GM23248 (cell line): ENCODE measurements at regions not wholly inside any gene's neighbourhood (a gene's known extent, or its start where the extent isn't known, plus 50 kb on each side); places are given as distances from the start of the nearest gene placed in this dataset.

ENCODE experiments used
- EZH2 ChIP-seq: fragments of 200-600 bp; sonication (generic); IDR thresholded peaks from 2 replicates; pipeline ENCODE4 v1.6.1; 2018; ENCODE audit warnings: antibody characterized with exemption, mild to moderate bottlenecking; ENCODE audit not compliant: insufficient read depth, poor library complexity, severe bottlenecking
- EZH2phosphoT487 ChIP-seq: fragments of 200-600 bp; sonication (generic); IDR thresholded peaks from 2 replicates; pipeline ENCODE4 v1.6.1; 2018; ENCODE audit warnings: antibody characterized with exemption, moderate library complexity, mild to moderate bottlenecking, low read depth; ENCODE audit not compliant: insufficient read depth

- TF ChIP-seq EZH2phosphoT487 = no peak
- TF ChIP-seq EZH2 = no peak
Measured at GRCh38 chr4:180225977-180226376, 2017.2 kb upstream of the TENM3 start.
